PC-9 (cell line): ENCODE measurements at regions not wholly inside any gene's neighbourhood (a gene's known extent, or its start where the extent isn't known, plus 50 kb on each side); places are given as distances from the start of the nearest gene placed in this dataset.

ENCODE experiments used
- BruUV-seq: library from RNA; stranded (reverse); fragments of 400-500 nt; replicated peaks from 2 replicates; lab custom pipeline; 2021; lab: Mats Ljungman, UMichigan
- CTCF ChIA-PET: fragments of 300-600 bp; sonication (Branson Sonifier 250); formaldehyde crosslinking; loops from one replicate; lab custom pipeline; 2022; ENCODE audit warnings: antibody characterized with exemption; lab: Charles Lee
- POLR2A ChIA-PET: fragments of 300-600 bp; sonication (Branson Sonifier 250); formaldehyde crosslinking; loops from one replicate; lab custom pipeline; 2022; ENCODE audit warnings: antibody characterized with exemption; ENCODE audit not compliant: unreplicated experiment; lab: Charles Lee
- DNase-seq, 2 experiments: peaks; one replicate each; pipeline versions ENCODE4 v3.0.0 to v3.0.0-alpha.2; 2015 to 2022; ENCODE audit warnings: mixed read lengths in 1 of 2
- H2AFZ ChIP-seq: fragments of 200-600 bp; sonication (generic); 2 replicates; pipeline ENCODE4 v1.8.1; 2017; ENCODE audit warnings: antibody characterized with exemption
- H3F3A ChIP-seq: fragments of 200-600 bp; sonication (generic); 2 replicates; pipeline ENCODE4 v1.8.1; 2017; ENCODE audit warnings: antibody characterized with exemption, mild to moderate bottlenecking, low read depth; ENCODE audit not compliant: insufficient read depth
- H3K27ac ChIP-seq: fragments of 200-600 bp; sonication (generic); 2 replicates; pipeline ENCODE4 v1.6.1; 2016; ENCODE audit warnings: mixed run types
- H3K27me3 ChIP-seq: fragments of 200-600 bp; sonication (generic); 2 replicates; pipeline ENCODE4 v1.6.1; 2016; ENCODE audit warnings: low read depth, mixed run types; ENCODE audit not compliant: insufficient read depth
- H3K36me3 ChIP-seq: fragments of 200-600 bp; sonication (generic); 2 replicates; pipeline ENCODE4 v1.6.1; 2016; ENCODE audit warnings: low read depth, mixed run types
- H3K4me1 ChIP-seq: fragments of 200-600 bp; sonication (generic); replicated peaks from 2 replicates; pipeline ENCODE4 v1.6.1; 2016; ENCODE audit warnings: mixed run types; ENCODE audit not compliant: insufficient read depth
- H3K4me2 ChIP-seq: fragments of 200-600 bp; sonication (generic); 2 replicates; pipeline ENCODE4 v1.6.1; 2017; ENCODE audit warnings: mixed run types
- H3K4me3 ChIP-seq: fragments of 200-600 bp; sonication (generic); 2 replicates; pipeline ENCODE4 v1.6.1; 2016; ENCODE audit warnings: mixed run types
- H3K79me2 ChIP-seq: fragments of 200-600 bp; sonication (generic); 2 replicates; pipeline ENCODE4 v1.6.1; 2017; ENCODE audit warnings: low read depth, mixed run types
- H3K9me2 ChIP-seq: fragments of 200-600 bp; sonication (generic); 2 replicates; pipeline ENCODE4 v1.8.1; 2017; ENCODE audit warnings: mild to moderate bottlenecking; ENCODE audit not compliant: insufficient read depth
- H3K9me3 ChIP-seq: fragments of 200-600 bp; sonication (generic); 2 replicates; pipeline ENCODE4 v1.8.1; 2016; ENCODE audit warnings: low read depth; ENCODE audit not compliant: insufficient read depth
- H4K20me1 ChIP-seq: fragments of 200-600 bp; sonication (generic); 2 replicates; pipeline ENCODE4 v1.8.1; 2017; ENCODE audit not compliant: insufficient read depth
- EZH2 ChIP-seq: fragments of 200-600 bp; sonication (generic); IDR thresholded peaks from 2 replicates; pipeline ENCODE4 v1.8.0; 2017; ENCODE audit warnings: antibody characterized with exemption, low read depth
- intact Hi-C: fragments of 100-400 bp; cut with micrococcal nuclease; formaldehyde crosslinking; loops from one replicate; pipeline ENCODE4 v1.10.0; 2022; ENCODE audit not compliant: unreplicated experiment
- TF ChIP-seq, protein P1 (sequence below): fragments of 200-600 bp; sonication (generic); conservative IDR thresholded peaks from 2 replicates; pipeline ENCODE4 v1.6.1; 2017; ENCODE audit warnings: mixed run types, antibody characterized with exemption, mild to moderate bottlenecking, moderate library complexity

DNA sequence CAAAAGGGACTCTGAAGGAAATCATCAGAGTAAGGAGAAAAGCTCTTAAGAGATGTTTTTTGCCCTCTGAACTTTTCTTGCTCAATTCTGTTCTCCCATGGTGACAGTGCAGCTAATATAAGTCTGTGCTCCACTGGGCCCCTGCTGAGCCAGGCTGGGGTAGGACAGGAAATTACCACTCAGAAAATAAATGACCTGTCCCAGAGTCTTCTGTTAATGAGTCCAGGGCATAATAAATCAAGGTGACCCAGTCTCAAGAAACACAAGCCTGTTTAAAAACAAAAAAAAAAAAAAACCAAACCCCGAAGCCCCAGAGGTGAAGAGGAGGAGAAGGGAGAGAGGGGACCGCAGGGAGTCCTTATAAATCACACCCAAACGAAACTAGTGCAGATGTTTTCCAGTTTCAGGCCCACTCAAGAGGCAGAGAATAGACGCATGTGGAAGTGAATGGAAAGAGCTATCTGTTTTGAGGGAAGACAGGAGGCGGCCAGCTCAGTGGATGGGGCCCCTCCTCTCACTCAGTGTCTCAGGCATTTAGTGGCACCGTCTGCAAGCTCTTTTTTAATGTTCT is 59.8 kb upstream of the BOC start:
- DNase-seq, result no peak
- no peaks in the 10 kb centered on the region for H3K9me2 ChIP-seq
- ChIA-PET CTCF (interaction anchor here (0.6 kb wide), 1 partner anchor 687 kb away, joined by 11 read pairs; the partner anchor contains the start of gene GRAMD1C), POLR2A (interaction anchor here (0.5 kb wide), 1 partner anchor 85 kb away, joined by 4 read pairs; no protein-coding TSS in a partner anchor)
- H3K27ac ChIP-seq, result no peak overlapping the region
- peaks cover 17% of the 10 kb centered on the region for H3K4me1 ChIP-seq
- no peaks in the 10 kb centered on the region for H3K36me3 ChIP-seq
- H3F3A ChIP-seq, result no peaks in the 10 kb centered on the region
- no peaks in the 10 kb centered on the region for H3K79me2 ChIP-seq
- no peaks in the 10 kb centered on the region for H4K20me1 ChIP-seq
- no peak overlapping the region for H2AFZ ChIP-seq
- intact Hi-C loops, result no loop called here
- no peaks in the 10 kb centered on the region for H3K9me3 ChIP-seq
- no peak overlapping the region for H3K4me2 ChIP-seq
- no TSS peak for BruUV-seq
- TF ChIP-seq EZH2, result no peak
- TF ChIP-seq, protein P1, sequence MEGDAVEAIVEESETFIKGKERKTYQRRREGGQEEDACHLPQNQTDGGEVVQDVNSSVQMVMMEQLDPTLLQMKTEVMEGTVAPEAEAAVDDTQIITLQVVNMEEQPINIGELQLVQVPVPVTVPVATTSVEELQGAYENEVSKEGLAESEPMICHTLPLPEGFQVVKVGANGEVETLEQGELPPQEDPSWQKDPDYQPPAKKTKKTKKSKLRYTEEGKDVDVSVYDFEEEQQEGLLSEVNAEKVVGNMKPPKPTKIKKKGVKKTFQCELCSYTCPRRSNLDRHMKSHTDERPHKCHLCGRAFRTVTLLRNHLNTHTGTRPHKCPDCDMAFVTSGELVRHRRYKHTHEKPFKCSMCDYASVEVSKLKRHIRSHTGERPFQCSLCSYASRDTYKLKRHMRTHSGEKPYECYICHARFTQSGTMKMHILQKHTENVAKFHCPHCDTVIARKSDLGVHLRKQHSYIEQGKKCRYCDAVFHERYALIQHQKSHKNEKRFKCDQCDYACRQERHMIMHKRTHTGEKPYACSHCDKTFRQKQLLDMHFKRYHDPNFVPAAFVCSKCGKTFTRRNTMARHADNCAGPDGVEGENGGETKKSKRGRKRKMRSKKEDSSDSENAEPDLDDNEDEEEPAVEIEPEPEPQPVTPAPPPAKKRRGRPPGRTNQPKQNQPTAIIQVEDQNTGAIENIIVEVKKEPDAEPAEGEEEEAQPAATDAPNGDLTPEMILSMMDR, result no peak
- no peaks in the 10 kb centered on the region for H3K27me3 ChIP-seq
- no peak overlapping the region for H3K4me3 ChIP-seq

DNA sequence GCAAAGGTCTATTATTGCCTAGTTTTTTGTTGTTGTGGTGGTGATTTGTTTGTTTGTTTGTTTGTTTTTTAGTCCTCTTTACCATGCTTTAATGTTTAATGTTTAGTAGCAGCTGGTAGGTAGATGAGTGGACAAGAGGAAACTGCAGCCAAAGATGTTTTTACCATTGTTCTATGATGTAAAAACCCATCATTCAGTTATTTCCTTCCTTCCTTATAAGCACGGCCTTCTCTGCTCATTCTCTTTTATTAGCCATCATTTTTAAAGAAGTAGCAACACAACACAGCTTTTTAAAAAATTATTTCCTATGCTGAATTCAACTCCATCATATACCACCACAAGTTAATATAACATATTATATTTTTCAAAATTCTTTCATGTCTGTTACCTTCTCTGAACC is 58.5 kb upstream of the BOC start:
- H3F3A ChIP-seq, result no peaks in the 10 kb centered on the region
- ChIA-PET CTCF (no interaction called here), POLR2A (interaction anchor here (0.6 kb wide), 1 partner anchor 12 kb away, joined by 8 read pairs; no protein-coding TSS in a partner anchor)
- H3K4me2 ChIP-seq, result no peak overlapping the region
- no peaks in the 10 kb centered on the region for H4K20me1 ChIP-seq
- no peaks in the 10 kb centered on the region for H3K9me3 ChIP-seq
- H3K79me2 ChIP-seq, result no peaks in the 10 kb centered on the region
- H2AFZ ChIP-seq, result no peak overlapping the region
- no peak overlapping the region for H3K27ac ChIP-seq
- no TSS peak for BruUV-seq
- DNase-seq, result no peak
- H3K27me3 ChIP-seq, result no peaks in the 10 kb centered on the region
- intact Hi-C loops, result no loop called here
- no peak for TF ChIP-seq EZH2
- TF ChIP-seq, protein P1, result no peak
- H3K36me3 ChIP-seq, result no peaks in the 10 kb centered on the region
- no peaks in the 10 kb centered on the region for H3K9me2 ChIP-seq
- H3K4me1 ChIP-seq, result peaks cover 16% of the 10 kb centered on the region
- no peak overlapping the region for H3K4me3 ChIP-seq

DNA sequence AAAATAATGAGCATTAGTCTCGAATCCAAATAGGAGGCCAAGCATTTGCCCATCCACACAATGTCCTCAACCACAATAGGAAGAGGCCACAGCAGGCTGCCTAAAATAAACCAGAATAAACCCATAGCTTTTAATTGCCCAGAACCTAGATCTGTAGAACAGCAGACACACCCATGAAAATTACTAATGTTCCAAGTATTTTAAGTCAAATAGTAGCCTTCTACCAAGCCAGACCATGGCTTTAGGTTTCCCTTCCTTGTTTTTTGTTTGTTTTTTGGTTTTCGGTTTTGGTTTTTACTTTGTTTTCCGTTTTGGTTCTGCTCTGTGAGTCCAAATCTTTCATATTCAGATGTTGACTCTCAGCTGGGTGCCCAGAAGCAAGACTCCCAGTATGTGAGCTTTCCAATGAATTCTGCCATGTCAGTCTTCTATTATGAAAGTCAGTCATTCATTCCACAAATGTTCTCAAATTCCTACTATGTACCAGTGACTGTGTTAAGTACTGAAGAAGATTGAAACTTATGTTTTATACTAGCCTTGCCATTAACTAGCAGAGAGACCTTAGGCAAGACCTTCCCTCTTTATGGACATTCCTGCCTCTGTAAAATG is 57.8 kb upstream of the BOC start:
- H3K4me2 ChIP-seq, result no peak overlapping the region
- no peaks in the 10 kb centered on the region for H3K9me3 ChIP-seq
- H3K4me1 ChIP-seq, result peaks cover 9% of the 10 kb centered on the region
- H4K20me1 ChIP-seq, result no peaks in the 10 kb centered on the region
- no peaks in the 10 kb centered on the region for H3K79me2 ChIP-seq
- H3K4me3 ChIP-seq, result no peak overlapping the region
- no peaks in the 10 kb centered on the region for H3K9me2 ChIP-seq
- POLR2A ChIA-PET, result no interaction called here
- no peak for TF ChIP-seq EZH2
- TF ChIP-seq, protein P1, result no peak
- H3K27me3 ChIP-seq, result no peaks in the 10 kb centered on the region
- H3K36me3 ChIP-seq, result no peaks in the 10 kb centered on the region
- DNase-seq, result no peak
- no peak overlapping the region; the same call in 1 of the 2 replicates for H2AFZ ChIP-seq
- intact Hi-C loops, result no loop called here
- H3F3A ChIP-seq, result no peaks in the 10 kb centered on the region
- no peak overlapping the region for H3K27ac ChIP-seq
- CTCF ChIA-PET, result no interaction called here
- BruUV-seq, result no TSS peak
